ENCODE measurements at regions not wholly inside any gene's neighbourhood (a gene's known extent, or its start where the extent isn't known, plus 50 kb on each side); places are given as distances from the start of the nearest gene placed in this dataset.

- Histone ChIP-seq H3K9me3 (ENCODE audit: control insufficient read depth in 1 of 2, insufficient read depth in 1 of 2, low read depth in 1 of 2, low read length in 2 of 2) (peaks cover 0 to 11% of the 10 kb centered on the region in 2 experiments; a peak in 2 of 4 replicates), H3K4me2 (ENCODE audit: low read length) (no peak overlapping the region), H3K9me2 (ENCODE audit: insufficient read depth) (no peaks in the 10 kb centered on the region), H2AFZ (ENCODE audit: low read depth, low read length, poor library complexity, severe bottlenecking) (no peak overlapping the region), H3K36me3 (ENCODE audit: control insufficient read depth in 1 of 2, insufficient read depth in 2 of 2, low read length in 2 of 2) (no peaks in the 10 kb centered on the region), H3K27ac (ENCODE audit: low read depth, low read length) (no peak overlapping the region), H3K9ac (ENCODE audit: low read length) (no peak overlapping the region), H3K4me1 (ENCODE audit: control insufficient read depth in 1 of 2, insufficient read depth in 2 of 2, low read length in 2 of 2) (no peaks in the 10 kb centered on the region), H3K27me3 (ENCODE audit: insufficient read depth, low read length) (no peaks in the 10 kb centered on the region), H3K4me3 (replicated peaks in 1 of 2; ENCODE audit: low read depth in 1 of 2, low read length in 2 of 2) (no peak overlapping the region), H3K79me2 (ENCODE audit: insufficient read depth, low read length) (no peaks in the 10 kb centered on the region), H4K20me1 (ENCODE audit: insufficient read depth) (no peaks in the 10 kb centered on the region)
- intact Hi-C loops (cut with micrococcal nuclease) = no loop called here
- CTCF ChIA-PET = no interaction called here
- ATAC-seq = no peak
- no TSS peak for BruUV-seq (replicated peaks)
- TF ChIP-seq RAD21 (IDR thresholded peaks at IDR 0.05; ENCODE audit: low read depth) (no peak), ATF3 (IDR thresholded peaks at IDR 0.05) (no peak), POLR2AphosphoS5 (IDR thresholded peaks at IDR 0.05; ENCODE audit: low read depth, low read length) (no peak), YY1 (IDR thresholded peaks at IDR 0.05; ENCODE audit: extremely low read depth, insufficient replicate concordance, low read depth, low read length) (no peak), CTCF (IDR thresholded peaks at IDR 0.05 in 2 of 3, conservative IDR thresholded peaks at IDR 0.05 in 1 of 3; ENCODE audit: borderline replicate concordance in 1 of 3, insufficient read depth in 1 of 3, low read depth in 2 of 3, low read length in 2 of 3) (no peak), EGR1 (IDR thresholded peaks at IDR 0.05; ENCODE audit: low read depth) (no peak), MAX (IDR thresholded peaks at IDR 0.05) (no peak), FOSL1 (IDR thresholded peaks at IDR 0.05; ENCODE audit: low read depth) (no peak)
- no peak for DNase-seq (ENCODE audit: low read depth, low spot score)
- POLR2A ChIA-PET = no interaction called here
- RAD21 ChIA-PET (ENCODE audit: low non-redundant PET in 1 of 2, low total read pairs in 2 of 2, uncharacterized antibody in 2 of 2, unreplicated experiment in 2 of 2) = no interaction called here
These were observed 603.7 kb upstream of the GCFC2 start for GRCh38 chr2:76314271-76315020.
